ENCODE measurements at regions not wholly inside any gene's neighbourhood (a gene's known extent, or its start where the extent isn't known, plus 50 kb on each side); places are given as distances from the start of the nearest gene placed in this dataset.

- H3K9me2 ChIP-seq (replicated peaks; ENCODE audit: insufficient read depth, low read length), result no peaks in the 10 kb centered on the region
- no peak overlapping the region for H3K27ac ChIP-seq (ENCODE audit: low read length)
- no peaks in the 10 kb centered on the region for H3K9me3 ChIP-seq (ENCODE audit: low read length)
- H3K9ac ChIP-seq (ENCODE audit: low read length), result no peak overlapping the region
- H3K79me2 ChIP-seq (ENCODE audit: low read length), result no peaks in the 10 kb centered on the region
- no peaks in the 10 kb centered on the region for H3K4me1 ChIP-seq (ENCODE audit: low read length)
- H3K27me3 ChIP-seq (ENCODE audit: low read length), result no peaks in the 10 kb centered on the region
- H4K20me1 ChIP-seq (ENCODE audit: insufficient read depth, low read depth, low read length), result no peaks in the 10 kb centered on the region
- no peak overlapping the region for H3K4me2 ChIP-seq (ENCODE audit: low read depth, low read length, poor library complexity, severe bottlenecking)
- H3K4me3 ChIP-seq (ENCODE audit: low read length), result no peak overlapping the region
- no peak overlapping the region for H2AFZ ChIP-seq (ENCODE audit: low read length)
- H3K36me3 ChIP-seq (ENCODE audit: insufficient read depth, low read length), result no peaks in the 10 kb centered on the region
- DNase-seq, result no peak
Observed at GRCh38 chr11:95717314-95717713, 72.3 kb downstream of the FAM76B start.

- Histone ChIP-seq H3K4me1 (ENCODE audit: low read length) (no peaks in the 10 kb centered on the region), H3K27ac (ENCODE audit: low read length) (no peak overlapping the region), H2AFZ (ENCODE audit: low read length) (no peak overlapping the region), H3K9ac (ENCODE audit: low read length) (no peak overlapping the region), H3K79me2 (ENCODE audit: low read length) (no peaks in the 10 kb centered on the region), H3K9me3 (ENCODE audit: low read length) (no peaks in the 10 kb centered on the region), H4K20me1 (ENCODE audit: insufficient read depth, low read depth, low read length) (no peaks in the 10 kb centered on the region), H3K27me3 (ENCODE audit: low read length) (no peaks in the 10 kb centered on the region), H3K4me2 (ENCODE audit: low read depth, low read length, poor library complexity, severe bottlenecking) (no peak overlapping the region), H3K36me3 (ENCODE audit: insufficient read depth, low read length) (no peaks in the 10 kb centered on the region), H3K4me3 (ENCODE audit: low read length) (no peak overlapping the region), H3K9me2 (replicated peaks; ENCODE audit: insufficient read depth, low read length) (no peaks in the 10 kb centered on the region)
- no peak for DNase-seq
Observed at GRCh38 chr11:95716266-95716665, 73.3 kb downstream of the FAM76B start.

- Histone ChIP-seq H4K20me1 (ENCODE audit: insufficient read depth, low read depth, low read length) (no peaks in the 10 kb centered on the region), H3K79me2 (ENCODE audit: low read length) (no peaks in the 10 kb centered on the region), H3K36me3 (ENCODE audit: insufficient read depth, low read length) (no peaks in the 10 kb centered on the region), H3K4me3 (ENCODE audit: low read length) (no peak overlapping the region), H3K27me3 (ENCODE audit: low read length) (no peaks in the 10 kb centered on the region), H3K27ac (ENCODE audit: low read length) (no peak overlapping the region), H3K9ac (ENCODE audit: low read length) (no peak overlapping the region), H2AFZ (ENCODE audit: low read length) (no peak overlapping the region), H3K4me1 (ENCODE audit: low read length) (no peaks in the 10 kb centered on the region), H3K9me3 (ENCODE audit: low read length) (no peaks in the 10 kb centered on the region), H3K4me2 (ENCODE audit: low read depth, low read length, poor library complexity, severe bottlenecking) (no peak overlapping the region), H3K9me2 (replicated peaks; ENCODE audit: insufficient read depth, low read length) (no peaks in the 10 kb centered on the region)
- DNase-seq, result no peak
Observed at GRCh38 chr11:95715777-95716241, 73.8 kb downstream of the FAM76B start.

GRCh38 chr11:95714843-95715776, 74.5 kb downstream of the FAM76B start:
- Histone ChIP-seq H2AFZ (ENCODE audit: low read length) (no peak overlapping the region), H3K4me3 (ENCODE audit: low read length) (no peak overlapping the region), H3K9ac (ENCODE audit: low read length) (no peak overlapping the region), H3K79me2 (ENCODE audit: low read length) (no peaks in the 10 kb centered on the region), H3K4me2 (ENCODE audit: low read depth, low read length, poor library complexity, severe bottlenecking) (no peak overlapping the region), H3K36me3 (ENCODE audit: insufficient read depth, low read length) (no peaks in the 10 kb centered on the region), H3K9me3 (ENCODE audit: low read length) (no peaks in the 10 kb centered on the region), H3K4me1 (ENCODE audit: low read length) (no peaks in the 10 kb centered on the region), H4K20me1 (ENCODE audit: insufficient read depth, low read depth, low read length) (no peaks in the 10 kb centered on the region), H3K27ac (ENCODE audit: low read length) (no peak overlapping the region), H3K27me3 (ENCODE audit: low read length) (no peaks in the 10 kb centered on the region), H3K9me2 (replicated peaks; ENCODE audit: insufficient read depth, low read length) (no peaks in the 10 kb centered on the region)
- DNase-seq, result no peak

GRCh38 chr11:95713428-95713827, 76.2 kb downstream of the FAM76B start:
- DNase-seq, result no peak
- Histone ChIP-seq H3K4me1 (ENCODE audit: low read length) (no peaks in the 10 kb centered on the region), H3K9ac (ENCODE audit: low read length) (no peak overlapping the region), H3K9me2 (replicated peaks; ENCODE audit: insufficient read depth, low read length) (no peaks in the 10 kb centered on the region), H3K9me3 (ENCODE audit: low read length) (no peaks in the 10 kb centered on the region), H3K4me2 (ENCODE audit: low read depth, low read length, poor library complexity, severe bottlenecking) (no peak overlapping the region), H4K20me1 (ENCODE audit: insufficient read depth, low read depth, low read length) (no peaks in the 10 kb centered on the region), H3K4me3 (ENCODE audit: low read length) (no peak overlapping the region), H3K36me3 (ENCODE audit: insufficient read depth, low read length) (no peaks in the 10 kb centered on the region), H3K79me2 (ENCODE audit: low read length) (no peaks in the 10 kb centered on the region), H2AFZ (ENCODE audit: low read length) (no peak overlapping the region), H3K27me3 (ENCODE audit: low read length) (no peaks in the 10 kb centered on the region), H3K27ac (ENCODE audit: low read length) (no peak overlapping the region)

GRCh38 chr11:95711945-95712221, 77.7 kb downstream of the FAM76B start:
- H3K9me3 ChIP-seq (ENCODE audit: low read length), result no peaks in the 10 kb centered on the region
- no peaks in the 10 kb centered on the region for H3K4me1 ChIP-seq (ENCODE audit: low read length)
- H3K4me2 ChIP-seq (ENCODE audit: low read depth, low read length, poor library complexity, severe bottlenecking), result no peak overlapping the region
- no peak for DNase-seq
- no peaks in the 10 kb centered on the region for H3K36me3 ChIP-seq (ENCODE audit: insufficient read depth, low read length)
- no peak overlapping the region for H3K27ac ChIP-seq (ENCODE audit: low read length)
- no peak overlapping the region for H3K4me3 ChIP-seq (ENCODE audit: low read length)
- H2AFZ ChIP-seq (ENCODE audit: low read length), result no peak overlapping the region
- no peaks in the 10 kb centered on the region for H4K20me1 ChIP-seq (ENCODE audit: insufficient read depth, low read depth, low read length)
- H3K27me3 ChIP-seq (ENCODE audit: low read length), result no peaks in the 10 kb centered on the region
- H3K79me2 ChIP-seq (ENCODE audit: low read length), result no peaks in the 10 kb centered on the region
- no peaks in the 10 kb centered on the region for H3K9me2 ChIP-seq (replicated peaks; ENCODE audit: insufficient read depth, low read length)
- H3K9ac ChIP-seq (ENCODE audit: low read length), result no peak overlapping the region

- peak overlapping the region; percentile 1 for H3K4me2 ChIP-seq (ENCODE audit: low read depth, low read length, poor library complexity, severe bottlenecking)
- H3K9me2 ChIP-seq (replicated peaks; ENCODE audit: insufficient read depth, low read length), result no peaks in the 10 kb centered on the region
- DNase-seq, result no peak
- no peaks in the 10 kb centered on the region for H4K20me1 ChIP-seq (ENCODE audit: insufficient read depth, low read depth, low read length)
- H3K4me1 ChIP-seq (ENCODE audit: low read length), result no peaks in the 10 kb centered on the region
- H3K4me3 ChIP-seq (ENCODE audit: low read length), result no peak overlapping the region
- H3K27me3 ChIP-seq (ENCODE audit: low read length), result no peaks in the 10 kb centered on the region
- H2AFZ ChIP-seq (ENCODE audit: low read length), result no peak overlapping the region
- no peak overlapping the region for H3K9ac ChIP-seq (ENCODE audit: low read length)
- H3K9me3 ChIP-seq (ENCODE audit: low read length), result no peaks in the 10 kb centered on the region
- H3K36me3 ChIP-seq (ENCODE audit: insufficient read depth, low read length), result no peaks in the 10 kb centered on the region
- H3K27ac ChIP-seq (ENCODE audit: low read length), result no peak overlapping the region
- H3K79me2 ChIP-seq (ENCODE audit: low read length), result no peaks in the 10 kb centered on the region
Observed at GRCh38 chr11:95711162-95711944, 78.2 kb downstream of the FAM76B start.

GRCh38 chr11:95708681-95709080, 80.9 kb downstream of the FAM76B start:
- no peak overlapping the region for H3K9ac ChIP-seq (ENCODE audit: low read length)
- H3K4me1 ChIP-seq (ENCODE audit: low read length), result no peaks in the 10 kb centered on the region
- no peak overlapping the region for H3K27ac ChIP-seq (ENCODE audit: low read length)
- no peaks in the 10 kb centered on the region for H3K36me3 ChIP-seq (ENCODE audit: insufficient read depth, low read length)
- H3K27me3 ChIP-seq (ENCODE audit: low read length), result no peaks in the 10 kb centered on the region
- H3K4me2 ChIP-seq (ENCODE audit: low read depth, low read length, poor library complexity, severe bottlenecking), result no peak overlapping the region
- H4K20me1 ChIP-seq (ENCODE audit: insufficient read depth, low read depth, low read length), result no peaks in the 10 kb centered on the region
- H3K9me3 ChIP-seq (ENCODE audit: low read length), result no peaks in the 10 kb centered on the region
- no peak overlapping the region for H3K4me3 ChIP-seq (ENCODE audit: low read length)
- H2AFZ ChIP-seq (ENCODE audit: low read length), result no peak overlapping the region
- no peaks in the 10 kb centered on the region for H3K9me2 ChIP-seq (replicated peaks; ENCODE audit: insufficient read depth, low read length)
- no peaks in the 10 kb centered on the region for H3K79me2 ChIP-seq (ENCODE audit: low read length)
- no peak for DNase-seq
